GM12875 (cell line): ENCODE measurements at regions not wholly inside any gene's neighbourhood (a gene's known extent, or its start where the extent isn't known, plus 50 kb on each side); places are given as distances from the start of the nearest gene placed in this dataset.

Experiments used
- H3K4me3 ChIP-seq: one replicate; pipeline ENCODE4 v1.5.1; 2011; ENCODE audit warnings: low read depth, low read length, control low read depth
- CTCF ChIP-seq: IDR thresholded peaks from 2 replicates; pipeline ENCODE4 v1.5.1; 2011; ENCODE audit warnings: low read depth, mild to moderate bottlenecking, control low read depth, inconsistent platforms, low read length, moderate library complexity, borderline replicate concordance; ENCODE audit not compliant: insufficient read depth

DNA sequence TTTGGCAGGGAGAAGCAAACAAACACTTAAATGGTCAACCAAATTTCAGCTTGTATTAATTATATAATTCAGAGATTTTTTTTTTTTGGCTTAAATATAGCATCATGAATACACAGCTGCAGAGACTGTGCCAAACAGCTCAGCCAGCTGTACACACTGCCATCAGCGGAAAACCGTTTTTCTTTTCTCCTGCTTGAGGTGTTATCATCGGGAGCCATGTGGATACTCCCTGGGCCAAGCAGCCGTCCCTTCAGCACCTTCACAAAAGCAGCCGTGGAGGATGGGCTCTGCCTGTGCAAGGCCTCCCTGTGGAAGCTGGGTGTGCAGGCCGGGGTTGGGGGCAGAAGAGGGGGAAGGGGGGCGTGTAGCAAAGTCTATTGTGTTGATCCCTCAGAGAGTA is 85.0 kb downstream of the NUF2 start:
- no peak overlapping the region for H3K4me3 ChIP-seq
- TF ChIP-seq CTCF: no peak

DNA sequence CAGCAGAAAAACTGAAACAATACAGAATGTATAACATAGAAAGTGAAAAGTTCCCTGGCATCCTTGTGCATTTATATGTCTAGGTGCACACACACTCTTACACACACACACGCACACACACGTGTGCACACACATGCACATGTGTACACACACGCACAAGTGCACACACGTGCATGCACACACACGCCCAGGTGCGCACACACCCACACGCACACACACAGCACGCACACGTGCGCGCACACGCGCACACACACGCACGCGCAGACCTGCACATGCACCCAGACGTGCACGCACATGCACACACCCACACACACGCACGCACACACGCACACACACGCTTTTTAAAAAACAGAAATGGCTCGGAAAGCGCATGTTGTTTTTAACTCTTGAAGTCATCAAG is 86.5 kb downstream of the NUF2 start:
- no peak overlapping the region for H3K4me3 ChIP-seq
- no peak for TF ChIP-seq CTCF

GRCh38 chr1:163410073-163410999 is 88.6 kb downstream of the NUF2 start:
- peak; percentile 63 for TF ChIP-seq CTCF
- H3K4me3 ChIP-seq: no peak overlapping the region

- no peak overlapping the region for H3K4me3 ChIP-seq
- TF ChIP-seq CTCF: no peak
These were observed 90.5 kb downstream of the NUF2 start for GRCh38 chr1:163412221-163412620.

DNA sequence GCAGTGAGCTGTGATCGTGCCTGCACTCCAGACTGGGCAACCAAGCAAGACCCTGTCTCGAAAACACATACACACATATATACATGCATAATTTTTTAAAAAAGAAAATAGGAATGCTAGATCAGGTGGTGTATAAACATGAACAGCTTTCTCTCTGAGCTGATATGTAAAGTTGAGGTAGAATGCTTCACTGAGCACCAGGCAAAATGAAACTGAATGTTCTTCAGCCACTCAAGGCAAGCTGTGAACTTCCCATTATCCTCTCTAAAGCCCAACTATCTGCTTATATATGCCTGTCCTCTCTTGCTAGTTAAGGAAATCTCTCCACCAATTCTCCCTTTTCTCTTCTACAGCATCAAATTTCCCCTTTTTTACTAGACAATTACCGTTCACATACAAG is 93.0 kb downstream of the NUF2 start:
- no peak overlapping the region for H3K4me3 ChIP-seq

DNA sequence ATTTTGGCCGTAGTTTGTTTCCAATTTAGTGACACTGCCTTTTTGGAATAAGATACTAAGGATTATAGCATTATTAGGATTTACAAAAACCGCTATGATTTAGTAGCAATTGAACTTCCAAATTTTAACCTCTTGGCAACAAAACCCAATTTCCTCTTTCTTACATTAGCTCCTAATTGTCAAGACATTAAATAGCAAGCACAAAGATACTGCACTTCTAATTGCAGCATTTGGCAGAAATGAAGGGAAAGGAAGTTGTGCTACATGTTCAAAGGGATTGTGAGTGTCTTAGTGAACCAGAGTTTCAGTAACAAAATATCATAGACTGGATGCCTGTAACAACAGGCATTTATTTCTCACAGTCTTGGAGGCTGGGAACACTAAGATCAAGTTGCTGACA is 99.9 kb downstream of the NUF2 start:
- H3K4me3 ChIP-seq: no peak overlapping the region

More for the DNA sequence above, 93.0 kb downstream of the NUF2 start:
- TF ChIP-seq CTCF: no peak

More for the DNA sequence above, 99.9 kb downstream of the NUF2 start:
- no peak for TF ChIP-seq CTCF
